ENCODE measurements at regions not wholly inside any gene's neighbourhood (a gene's known extent, or its start where the extent isn't known, plus 50 kb on each side); places are given as distances from the start of the nearest gene placed in this dataset.
A peak's percentile ranks its signal among the peaks of the same experiment; 100 is the strongest.
"Not testable (repeated sequence)": the region's sequence is repeated elsewhere in the genome, so short reads cannot be mapped to it uniquely, and the experiment has no call there.

DNA sequence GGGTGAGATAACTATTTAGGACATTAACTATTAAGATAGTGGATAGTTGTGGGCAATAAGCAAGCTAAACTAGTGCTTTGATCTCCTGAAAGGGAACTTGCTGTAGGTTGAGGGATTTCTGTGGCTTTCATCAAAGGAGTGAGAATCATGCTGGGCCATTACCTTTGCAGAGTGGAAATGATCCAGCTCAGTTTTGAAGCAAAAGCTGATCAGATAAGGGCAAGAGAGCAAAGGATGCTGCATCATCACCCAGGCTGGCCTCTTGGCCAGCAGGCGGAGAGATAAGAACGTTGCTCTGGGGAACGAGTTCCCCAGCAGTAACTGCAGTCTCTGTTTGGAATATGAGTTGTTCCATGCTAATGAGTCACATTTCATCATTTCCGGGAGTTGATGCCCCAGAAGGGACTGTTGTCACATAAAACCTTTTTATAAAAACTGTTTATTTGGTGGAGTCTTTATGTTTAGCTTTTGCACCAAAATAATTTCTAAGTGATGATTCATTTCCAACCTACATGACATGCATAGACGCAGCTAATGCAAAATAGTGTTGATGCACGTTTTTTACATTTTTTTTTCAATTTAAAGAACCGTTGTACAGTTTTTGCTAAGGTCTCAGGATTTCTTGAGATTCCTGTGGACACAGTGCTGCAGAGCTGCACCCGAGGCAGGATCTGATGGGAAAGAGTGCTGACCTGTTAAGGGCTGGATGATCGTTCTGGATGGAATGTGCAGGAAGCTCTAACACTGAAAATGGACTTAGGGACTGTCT lies 99.3 kb downstream of the ACTBL2 start:
- POLR2A ChIA-PET: no interaction called here
- no peak overlapping the region for H3K4me3 Mint-ChIP-seq
- H3K4me1 Mint-ChIP-seq: peaks cover 10% of the 10 kb centered on the region
- peak overlapping the region; percentile 17 for H3K27ac Mint-ChIP-seq
- H3K9me3 Mint-ChIP-seq: no peaks in the 10 kb centered on the region
- peak; percentile 38 for DNase-seq
- no peaks in the 10 kb centered on the region for H3K36me3 Mint-ChIP-seq (ENCODE audit: low read depth)
- CTCF ChIA-PET: interaction anchor here (0.7 to 1.1 kb wide), 3 partner anchors 11 to 27 kb away, joined by 3 to 4 read pairs (median 3); no protein-coding TSS in a partner anchor
- H3K27me3 Mint-ChIP-seq: no peaks in the 10 kb centered on the region

DNA sequence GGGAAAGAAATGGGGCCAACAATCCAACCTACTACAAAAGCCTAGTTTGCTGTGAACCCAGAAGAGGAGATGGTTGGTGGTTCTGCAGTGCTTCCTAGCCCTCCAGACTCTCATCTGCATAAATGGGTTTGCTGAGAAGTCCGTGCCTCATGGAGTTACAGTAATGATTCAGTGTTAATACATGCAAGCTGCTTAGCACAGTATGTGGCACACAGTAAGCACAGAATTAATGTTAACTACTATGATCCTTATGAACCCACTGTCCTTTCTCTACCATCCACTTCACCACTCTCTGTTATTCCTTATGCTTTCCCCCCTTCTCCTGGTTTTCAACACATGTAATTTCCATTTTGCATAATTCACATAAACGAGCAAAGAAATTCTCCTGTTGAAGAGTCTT lies 100.0 kb downstream of the ACTBL2 start:
- H3K9me3 Mint-ChIP-seq: no peaks in the 10 kb centered on the region
- H3K4me3 Mint-ChIP-seq: no peak overlapping the region
- ChIA-PET POLR2A (no interaction called here), CTCF (interaction anchor here (1.1 kb wide), 1 partner anchor 16 kb away, joined by 3 read pairs; no protein-coding TSS in a partner anchor)
- no peak for DNase-seq
- H3K36me3 Mint-ChIP-seq (ENCODE audit: low read depth): no peaks in the 10 kb centered on the region
- no peaks in the 10 kb centered on the region for H3K27me3 Mint-ChIP-seq
- H3K27ac Mint-ChIP-seq: no peak overlapping the region
- H3K4me1 Mint-ChIP-seq: peaks cover 10% of the 10 kb centered on the region

DNA sequence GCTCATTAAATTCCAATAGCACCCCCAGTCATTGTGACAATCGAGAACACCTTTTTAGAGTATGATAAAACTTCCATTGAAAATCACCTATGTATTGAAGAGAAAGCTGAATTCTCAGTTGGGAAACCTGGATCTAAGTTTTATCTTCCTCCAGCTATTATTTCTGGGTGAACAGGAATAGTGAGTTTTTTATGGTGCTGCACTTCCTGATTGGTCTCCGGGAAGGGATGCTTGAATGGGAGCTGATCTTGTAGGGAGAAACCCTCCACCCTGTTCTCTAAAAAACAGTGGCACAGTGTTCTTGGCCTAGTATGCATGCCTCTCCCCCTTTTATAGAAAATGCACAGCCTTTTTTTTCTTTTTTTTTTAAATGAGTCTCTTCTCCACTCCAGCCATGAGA lies 112.2 kb downstream of the ACTBL2 start:
- peaks cover 13% of the 10 kb centered on the region for H3K27me3 Mint-ChIP-seq
- no peaks in the 10 kb centered on the region for H3K36me3 Mint-ChIP-seq (ENCODE audit: low read depth)
- no peak for DNase-seq
- H3K27ac Mint-ChIP-seq: no peak overlapping the region
- no peaks in the 10 kb centered on the region for H3K9me3 Mint-ChIP-seq
- CTCF ChIA-PET: interaction anchor here (0.6 to 0.9 kb wide), 3 partner anchors 280 to 1305 kb away, joined by 3 read pairs; no protein-coding TSS in a partner anchor
- POLR2A ChIA-PET: no interaction called here
- H3K4me3 Mint-ChIP-seq: no peak overlapping the region
- H3K4me1 Mint-ChIP-seq: no peaks in the 10 kb centered on the region

DNA sequence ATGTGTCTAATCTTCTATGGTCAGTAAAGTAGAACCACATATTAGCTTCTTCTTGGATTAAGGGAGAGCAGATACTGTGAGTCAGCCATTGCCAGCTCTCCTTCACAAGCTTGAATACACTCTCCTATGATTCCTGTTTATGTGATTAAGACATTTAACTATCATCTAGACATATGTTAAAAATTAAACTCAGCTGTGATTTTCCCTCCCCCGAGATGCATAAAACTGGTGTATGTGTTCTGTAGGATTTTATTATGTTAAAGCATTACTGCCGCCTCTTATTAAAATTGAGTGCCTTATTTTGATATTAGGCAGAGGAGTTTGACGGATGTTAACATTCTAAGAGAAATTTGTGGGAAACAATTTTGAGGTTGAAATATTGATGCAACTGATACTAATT lies 114.6 kb downstream of the ACTBL2 start:
- H3K27me3 Mint-ChIP-seq: peaks cover 13% of the 10 kb centered on the region
- POLR2A ChIA-PET: interaction anchor here (0.8 kb wide), 1 partner anchor 90 kb away, joined by 3 read pairs; no protein-coding TSS in a partner anchor
- no peak for DNase-seq
- H3K4me3 Mint-ChIP-seq: no peak overlapping the region
- no peaks in the 10 kb centered on the region for H3K9me3 Mint-ChIP-seq
- no peaks in the 10 kb centered on the region for H3K36me3 Mint-ChIP-seq (ENCODE audit: low read depth)
- CTCF ChIA-PET: interaction anchor here (0.6 kb wide), 1 partner anchor 61 kb away, joined by 3 read pairs; no protein-coding TSS in a partner anchor
- H3K4me1 Mint-ChIP-seq: no peaks in the 10 kb centered on the region
- no peak overlapping the region for H3K27ac Mint-ChIP-seq

DNA sequence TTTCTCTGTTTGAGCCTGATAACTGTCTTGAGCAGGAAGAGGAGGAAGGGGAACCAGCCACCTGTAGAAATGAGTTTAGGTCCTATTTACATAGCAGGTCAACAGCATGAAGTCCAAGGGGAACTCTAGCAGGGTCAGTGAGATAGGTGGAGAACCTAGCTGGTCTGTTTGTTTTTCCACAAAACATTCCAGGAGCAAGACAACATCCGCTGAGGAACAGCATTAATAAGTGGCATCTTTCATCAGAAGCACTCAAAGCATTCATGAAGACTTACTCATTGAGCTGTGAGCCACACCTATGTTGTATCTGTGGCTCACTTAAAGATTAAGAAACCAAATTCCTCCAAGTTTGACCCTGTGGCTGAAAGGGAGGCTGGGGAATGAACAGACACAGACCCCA lies 115.9 kb downstream of the ACTBL2 start:
- ChIA-PET POLR2A (no interaction called here), CTCF (interaction anchor here (0.8 kb wide), 1 partner anchor 16 kb away, joined by 3 read pairs; no protein-coding TSS in a partner anchor)
- H3K9me3 Mint-ChIP-seq: no peaks in the 10 kb centered on the region
- H3K4me1 Mint-ChIP-seq: no peaks in the 10 kb centered on the region
- H3K27ac Mint-ChIP-seq: no peak overlapping the region
- no peaks in the 10 kb centered on the region for H3K36me3 Mint-ChIP-seq (ENCODE audit: low read depth)
- no peak for DNase-seq
- H3K27me3 Mint-ChIP-seq: peaks cover 5% of the 10 kb centered on the region
- no peak overlapping the region for H3K4me3 Mint-ChIP-seq

DNA sequence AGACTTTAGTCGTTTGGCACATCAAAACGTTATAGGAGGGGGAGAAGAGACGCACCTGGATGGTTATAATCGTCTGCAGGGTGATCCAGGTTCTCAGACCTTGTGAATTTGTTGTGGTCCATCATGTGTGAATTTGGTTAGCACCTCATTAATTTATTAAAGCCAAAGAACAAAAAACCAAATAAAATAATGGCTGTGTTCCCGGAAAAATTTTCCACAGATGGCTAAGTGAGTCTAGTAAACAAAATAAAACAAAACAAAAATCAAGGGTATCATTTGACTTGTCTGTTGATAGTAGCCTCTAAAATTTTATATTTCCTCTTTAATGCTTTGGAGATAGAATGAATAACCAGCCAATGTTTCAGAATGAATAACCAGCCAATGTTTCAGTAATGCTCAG lies 119.7 kb downstream of the ACTBL2 start:
- ChIA-PET POLR2A (no interaction called here), CTCF (no interaction called here)
- no peak for DNase-seq
- H3K27me3 Mint-ChIP-seq: peaks cover 3% of the 10 kb centered on the region
- no peaks in the 10 kb centered on the region for H3K4me1 Mint-ChIP-seq
- H3K4me3 Mint-ChIP-seq: no peak overlapping the region
- no peaks in the 10 kb centered on the region for H3K36me3 Mint-ChIP-seq (ENCODE audit: low read depth)
- no peaks in the 10 kb centered on the region for H3K9me3 Mint-ChIP-seq
- H3K27ac Mint-ChIP-seq: no peak overlapping the region

DNA sequence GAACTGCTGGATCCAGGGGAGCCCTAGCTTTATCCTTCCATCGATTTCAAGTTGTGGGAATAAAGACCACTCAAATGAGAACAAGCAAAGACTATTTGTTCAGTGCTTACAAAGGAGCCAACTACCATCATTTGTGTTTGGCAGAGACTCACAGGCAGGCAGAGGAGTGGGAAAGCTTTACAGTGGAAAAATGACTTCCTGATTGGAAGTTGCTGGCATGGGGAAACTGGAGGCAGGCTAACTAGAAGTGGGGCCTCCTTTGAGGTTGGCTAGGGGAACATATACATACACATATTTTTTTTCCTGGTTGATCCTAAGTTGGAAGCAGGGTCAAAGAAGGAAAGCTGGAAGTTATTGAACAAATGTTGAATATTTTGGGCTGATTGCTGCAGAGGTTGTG lies 121.7 kb downstream of the ACTBL2 start:
- H3K9me3 Mint-ChIP-seq: no peaks in the 10 kb centered on the region
- no peak overlapping the region for H3K27ac Mint-ChIP-seq
- H3K27me3 Mint-ChIP-seq: peaks cover 3% of the 10 kb centered on the region
- no peak for DNase-seq
- ChIA-PET CTCF (interaction anchor here (0.6 kb wide), 1 partner anchor 899 kb away, joined by 3 read pairs; no protein-coding TSS in a partner anchor), POLR2A (no interaction called here)
- no peaks in the 10 kb centered on the region for H3K4me1 Mint-ChIP-seq
- H3K4me3 Mint-ChIP-seq: no peak overlapping the region
- no peaks in the 10 kb centered on the region for H3K36me3 Mint-ChIP-seq (ENCODE audit: low read depth)

DNA sequence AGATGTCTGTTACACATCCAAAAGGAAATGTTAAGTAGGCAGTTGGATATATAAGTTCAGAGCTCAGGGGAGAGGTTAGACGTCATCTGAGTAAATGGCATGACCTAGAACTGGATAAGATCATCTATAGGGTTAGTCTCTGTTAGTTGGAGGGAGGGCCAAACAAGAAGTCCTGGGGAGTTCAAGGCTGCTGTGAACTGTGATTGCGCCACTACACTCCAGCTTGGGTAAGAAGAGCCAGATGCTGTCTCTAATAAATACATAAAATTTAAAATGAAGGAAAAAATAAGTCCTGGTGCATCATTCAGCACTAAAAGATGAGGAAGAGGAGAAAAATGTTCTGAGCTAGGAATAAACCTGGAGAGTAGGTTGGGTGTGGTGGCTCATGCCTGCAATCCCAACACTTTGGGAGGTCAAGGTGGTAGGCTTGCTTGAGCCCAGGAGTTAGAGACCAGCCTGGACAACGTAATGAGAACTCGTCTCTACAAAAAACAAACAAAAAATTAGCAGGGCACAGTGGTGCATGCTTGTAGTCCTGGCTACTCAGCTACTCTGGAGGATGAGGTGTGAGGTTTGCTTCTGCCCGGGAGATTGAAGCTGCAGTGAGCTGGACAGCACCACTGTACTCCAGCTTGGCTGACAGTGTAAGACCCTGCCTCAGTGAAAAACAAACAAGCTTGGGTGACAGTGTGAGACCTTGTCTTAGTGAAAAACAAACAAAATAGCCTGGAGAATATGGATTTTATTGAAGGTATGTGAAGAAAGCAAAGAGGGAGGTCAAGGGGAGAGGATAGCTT lies 123.6 kb downstream of the ACTBL2 start:
- DNase-seq: no peak
- H3K27ac Mint-ChIP-seq: no peak overlapping the region
- no peaks in the 10 kb centered on the region for H3K27me3 Mint-ChIP-seq
- POLR2A ChIA-PET: no interaction called here
- H3K36me3 Mint-ChIP-seq (ENCODE audit: low read depth): no peaks in the 10 kb centered on the region
- CTCF ChIA-PET: no interaction called here
- no peaks in the 10 kb centered on the region for H3K9me3 Mint-ChIP-seq
- H3K4me3 Mint-ChIP-seq: no peak overlapping the region
- H3K4me1 Mint-ChIP-seq: no peaks in the 10 kb centered on the region

DNA sequence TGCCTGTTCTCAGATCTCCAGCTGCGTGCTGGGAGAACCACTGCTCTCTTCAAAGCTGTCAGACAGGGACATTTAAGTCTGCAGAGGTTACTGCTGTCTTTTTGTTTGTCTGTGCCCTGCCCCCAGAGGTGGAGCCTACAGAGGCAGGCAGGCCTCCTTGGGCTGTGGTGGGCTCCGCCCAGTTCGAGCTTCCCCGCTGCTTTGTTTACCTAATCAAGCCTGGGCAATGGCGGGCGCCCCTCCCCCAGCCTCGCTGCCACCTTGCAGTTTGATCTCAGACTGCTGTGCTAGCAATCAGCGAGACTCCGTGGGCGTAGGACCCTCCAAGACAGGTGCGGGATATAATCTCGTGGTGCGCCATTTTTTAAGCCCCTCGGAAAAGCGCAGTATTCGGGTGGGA lies 125.8 kb downstream of the ACTBL2 start:
- H3K9me3 Mint-ChIP-seq; POLR2A ChIA-PET; DNase-seq; H3K36me3 Mint-ChIP-seq (ENCODE audit: low read depth); H3K4me1 Mint-ChIP-seq; H3K27ac Mint-ChIP-seq; CTCF ChIA-PET; H3K27me3 Mint-ChIP-seq; H3K4me3 Mint-ChIP-seq: not testable (repeated sequence)

DNA sequence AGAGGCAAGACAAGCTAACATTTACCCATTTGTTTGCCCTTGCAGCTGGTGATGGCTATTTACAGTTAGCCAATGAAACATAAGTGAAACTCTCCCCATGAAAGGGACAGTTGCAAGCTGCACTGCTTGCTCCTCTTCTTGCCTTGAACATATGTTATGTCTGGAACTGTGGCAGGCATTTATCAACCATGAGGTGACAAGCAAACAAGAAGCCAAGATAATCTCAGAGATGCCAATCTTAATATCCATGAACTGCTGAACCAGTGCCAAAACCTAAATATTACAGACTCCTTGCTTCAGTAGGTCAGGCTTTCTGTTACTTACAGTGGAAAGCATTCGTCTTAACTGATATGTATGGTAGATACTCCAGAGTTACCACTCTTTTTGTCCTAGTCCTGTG lies 133.4 kb downstream of the ACTBL2 start:
- H3K27ac Mint-ChIP-seq: no peak overlapping the region
- no peaks in the 10 kb centered on the region for H3K36me3 Mint-ChIP-seq (ENCODE audit: low read depth)
- no peak for DNase-seq
- peaks cover 7% of the 10 kb centered on the region for H3K9me3 Mint-ChIP-seq
- peaks cover 7% of the 10 kb centered on the region for H3K27me3 Mint-ChIP-seq
- H3K4me1 Mint-ChIP-seq: no peaks in the 10 kb centered on the region
- ChIA-PET POLR2A (no interaction called here), CTCF (no interaction called here)
- H3K4me3 Mint-ChIP-seq: no peak overlapping the region

DNA sequence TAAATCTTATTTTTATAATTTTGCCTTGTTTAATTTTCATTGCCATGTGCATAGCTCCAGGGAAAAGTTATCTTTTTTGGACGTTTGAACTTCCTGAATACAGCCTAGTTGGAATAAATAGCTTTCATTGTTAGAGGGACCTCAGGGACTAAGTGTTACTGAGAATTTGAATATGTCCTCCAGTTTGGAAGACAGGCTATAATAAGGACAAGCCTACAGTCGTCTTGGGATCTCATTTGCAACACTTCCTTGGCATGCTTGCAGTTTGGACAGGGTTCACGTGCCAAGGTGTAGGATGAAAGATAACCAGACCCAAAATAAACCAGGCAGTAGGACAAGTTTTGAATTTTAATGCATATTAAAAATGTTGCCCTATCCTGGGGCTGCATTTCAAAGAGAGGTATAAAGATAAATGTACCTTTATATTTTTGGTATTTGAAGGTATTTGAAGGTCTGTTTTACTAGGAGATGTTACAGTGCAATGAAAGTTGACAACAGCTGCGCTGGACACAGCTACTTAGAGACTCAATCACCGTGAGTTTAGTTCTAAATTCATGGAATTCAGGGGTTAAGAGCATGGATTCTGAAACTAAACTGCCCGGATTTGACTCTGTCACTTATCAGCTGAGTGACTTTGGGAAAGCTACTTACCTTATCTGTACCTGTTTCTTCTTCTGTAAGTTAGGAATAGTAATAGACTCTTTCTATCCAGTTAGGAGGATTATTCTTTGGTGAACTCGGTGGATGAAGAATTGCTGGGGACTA lies 134.1 kb downstream of the ACTBL2 start:
- no peak for DNase-seq
- H3K27ac Mint-ChIP-seq: no peak overlapping the region
- no peaks in the 10 kb centered on the region for H3K36me3 Mint-ChIP-seq (ENCODE audit: low read depth)
- POLR2A ChIA-PET: no interaction called here
- H3K9me3 Mint-ChIP-seq: peaks cover 7% of the 10 kb centered on the region
- no peak overlapping the region for H3K4me3 Mint-ChIP-seq
- H3K4me1 Mint-ChIP-seq: no peaks in the 10 kb centered on the region
- peaks cover 7% of the 10 kb centered on the region for H3K27me3 Mint-ChIP-seq
- CTCF ChIA-PET: no interaction called here

DNA sequence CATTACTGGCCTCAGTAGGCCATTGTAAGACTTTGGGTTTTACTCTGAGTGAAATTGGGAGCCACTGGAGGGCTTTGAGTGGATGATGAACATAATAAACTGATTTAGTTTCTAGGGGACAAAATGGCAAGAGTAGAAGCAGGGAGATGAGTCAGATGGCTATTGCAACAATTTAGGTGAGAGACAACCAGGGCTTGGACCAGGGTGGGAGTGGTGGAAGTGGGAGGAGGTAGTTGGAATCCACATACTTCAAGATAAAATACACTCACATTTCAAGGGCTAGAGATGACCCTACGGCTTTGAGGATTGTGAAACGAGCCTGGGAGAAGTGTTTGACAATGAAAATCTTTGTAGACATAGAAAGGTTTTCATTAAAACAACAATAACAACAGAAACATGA lies 136.3 kb downstream of the ACTBL2 start:
- H3K36me3 Mint-ChIP-seq (ENCODE audit: low read depth): no peaks in the 10 kb centered on the region
- no peak overlapping the region for H3K4me3 Mint-ChIP-seq
- peaks cover 7% of the 10 kb centered on the region for H3K9me3 Mint-ChIP-seq
- no peak for DNase-seq
- ChIA-PET POLR2A (no interaction called here), CTCF (no interaction called here)
- no peak overlapping the region for H3K27ac Mint-ChIP-seq
- no peaks in the 10 kb centered on the region for H3K4me1 Mint-ChIP-seq
- peaks cover 7% of the 10 kb centered on the region for H3K27me3 Mint-ChIP-seq
